Loucy (cell line): ENCODE measurements at regions not wholly inside any gene's neighbourhood (a gene's known extent, or its start where the extent isn't known, plus 50 kb on each side); places are given as distances from the start of the nearest gene placed in this dataset.

ENCODE experiments used
- H2AFZ ChIP-seq: fragments of 200-600 bp; sonication (generic); 2 replicates; pipeline ENCODE4 v1.6.0; 2016; ENCODE audit warnings: antibody characterized with exemption, mild to moderate bottlenecking, low read length, moderate library complexity
- H3F3A ChIP-seq: fragments of 200-600 bp; 2 replicates; pipeline ENCODE4 v1.6.0; 2016; ENCODE audit warnings: antibody characterized with exemption, low read depth, mild to moderate bottlenecking
- H3K27me3 ChIP-seq: fragments of 200-600 bp; sonication (generic); 2 replicates; pipeline ENCODE4 v1.6.1; 2014; ENCODE audit warnings: low read length, mild to moderate bottlenecking; ENCODE audit not compliant: insufficient read depth, poor library complexity, severe bottlenecking
- H3K36me3 ChIP-seq: fragments of 200-600 bp; sonication (generic); 2 replicates; pipeline ENCODE4 v1.6.1; 2016; ENCODE audit warnings: low read length; ENCODE audit not compliant: insufficient read depth
- H3K4me1 ChIP-seq: fragments of 200-600 bp; sonication (generic); 2 replicates; pipeline ENCODE4 v1.5.1; 2014; ENCODE audit warnings: low read length, mild to moderate bottlenecking; ENCODE audit not compliant: insufficient read depth, poor library complexity, severe bottlenecking
- H3K4me2 ChIP-seq: fragments of 200-600 bp; sonication (generic); 2 replicates; pipeline ENCODE4 v1.6.0; 2014; ENCODE audit warnings: antibody characterized with exemption, low read length, low read depth, mild to moderate bottlenecking; ENCODE audit not compliant: poor library complexity, severe bottlenecking
- H3K4me3 ChIP-seq: fragments of 200-600 bp; sonication (generic); 2 replicates; pipeline ENCODE4 v1.5.1; 2014; ENCODE audit warnings: low read length, mild to moderate bottlenecking, mixed read lengths; ENCODE audit not compliant: poor library complexity, severe bottlenecking
- H3K79me2 ChIP-seq: fragments of 200-600 bp; sonication (generic); 2 replicates; pipeline ENCODE4 v1.6.1; 2014; ENCODE audit warnings: low read length; ENCODE audit not compliant: insufficient read depth
- H3K9ac ChIP-seq: fragments of 200-600 bp; sonication (generic); 2 replicates; pipeline ENCODE4 v1.6.0; 2014; ENCODE audit warnings: mild to moderate bottlenecking, low read depth, low read length, moderate library complexity; ENCODE audit not compliant: poor library complexity, severe bottlenecking
- H3K9me2 ChIP-seq: fragments of 200-600 bp; sonication (generic); replicated peaks from 2 replicates; pipeline ENCODE4 v1.6.1; 2016; ENCODE audit warnings: low read depth, low read length, mixed read lengths
- H3K9me3 ChIP-seq: fragments of 200-600 bp; sonication (generic); 2 replicates; pipeline ENCODE4 v1.6.1; 2014; ENCODE audit warnings: mild to moderate bottlenecking, antibody characterized with exemption, low read length, low read depth; ENCODE audit not compliant: insufficient read depth
- H4K20me1 ChIP-seq: fragments of 200-600 bp; sonication (generic); 2 replicates; pipeline ENCODE4 v1.6.0; 2014; ENCODE audit warnings: antibody characterized with exemption, low read length, mild to moderate bottlenecking; ENCODE audit not compliant: insufficient read depth, poor library complexity, severe bottlenecking
- EZH2phosphoT487 ChIP-seq: fragments of 200-600 bp; IDR thresholded peaks from 2 replicates; pipeline ENCODE4 v1.6.1; 2018; ENCODE audit warnings: antibody characterized with exemption, mild to moderate bottlenecking, moderate library complexity, borderline replicate concordance
- TF ChIP-seq, protein P1 (sequence below): fragments of 200-600 bp; sonication (generic); conservative IDR thresholded peaks from 2 replicates; pipeline ENCODE4 v1.5.1; 2014; ENCODE audit warnings: mild to moderate bottlenecking, antibody characterized with exemption, low read length

DNA sequence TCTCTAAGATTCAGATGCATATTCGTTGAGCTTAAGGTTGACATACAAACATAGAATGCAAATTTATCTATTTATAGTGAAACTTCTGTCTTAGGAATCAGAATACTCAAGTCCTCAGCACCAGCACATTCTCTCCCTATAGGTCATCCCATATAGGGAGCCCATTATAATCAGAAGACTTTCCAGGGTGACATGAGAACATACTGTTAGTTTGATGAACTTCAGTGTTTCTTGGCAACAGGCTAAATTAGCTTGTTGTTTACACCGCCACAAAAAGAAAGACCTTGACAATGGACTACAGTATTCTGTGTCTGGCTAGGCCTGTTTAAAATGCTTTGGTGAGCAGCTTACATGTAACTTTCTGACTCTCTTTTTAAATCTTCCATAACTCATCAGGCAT is 104.2 kb downstream of the TAF11L14 start:
- Histone ChIP-seq H3K9me3 (peaks cover 4% of the 10 kb centered on the region; the same call in 1 of the 2 replicates), H3K4me1 (no peaks in the 10 kb centered on the region), H3K9ac (no peak overlapping the region)

DNA sequence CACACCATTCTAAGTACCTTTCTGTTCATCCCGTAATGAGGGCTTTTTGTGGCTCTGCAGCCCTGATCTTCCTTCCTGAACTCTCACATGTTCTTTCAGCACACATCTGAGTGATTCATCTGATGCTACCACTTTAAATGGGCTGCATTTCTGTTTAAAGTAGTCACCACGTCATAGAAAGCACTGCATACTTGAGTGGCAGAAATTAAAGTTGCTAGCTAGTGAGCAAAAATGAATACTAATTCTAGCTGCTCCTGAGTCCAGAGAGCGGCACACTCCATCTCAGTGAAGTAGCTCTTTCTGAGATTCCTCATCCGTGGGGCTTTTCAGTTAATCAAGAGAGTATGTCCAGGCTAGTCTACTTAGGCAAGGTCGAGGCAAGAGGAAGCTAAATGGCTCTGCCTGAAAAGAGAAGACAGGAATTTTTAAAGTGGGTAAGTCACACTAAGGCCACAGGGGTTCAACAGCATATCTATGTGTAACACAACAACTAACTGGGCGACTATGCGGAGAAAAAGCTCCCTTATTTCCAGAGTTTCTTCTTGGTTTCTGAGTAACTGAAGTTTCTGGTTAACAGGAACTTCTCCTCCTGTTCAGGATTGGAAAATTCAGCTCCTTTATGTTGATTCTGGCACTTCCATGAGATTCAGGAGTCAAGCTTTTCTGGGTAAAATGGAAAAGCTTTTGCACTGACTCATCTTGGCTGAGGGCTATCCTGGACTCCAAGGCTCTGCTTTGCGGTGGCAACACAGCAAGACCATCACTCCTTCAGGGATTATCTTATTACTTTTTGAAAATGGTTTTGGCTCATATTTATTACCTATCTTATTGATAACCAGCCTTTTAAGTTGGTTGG is 109.5 kb downstream of the TAF11L14 start:
- Histone ChIP-seq H3K27me3 (no peaks in the 10 kb centered on the region), H3K4me1 (no peaks in the 10 kb centered on the region), H3K36me3 (no peaks in the 10 kb centered on the region), H3K4me3 (no peak overlapping the region), H3K9ac (no peak overlapping the region), H3F3A (no peaks in the 10 kb centered on the region), H4K20me1 (no peaks in the 10 kb centered on the region), H3K9me3 (peaks cover 4% of the 10 kb centered on the region; the same call in 1 of the 2 replicates), H2AFZ (no peak overlapping the region), H3K9me2 (no peaks in the 10 kb centered on the region), H3K79me2 (no peaks in the 10 kb centered on the region), H3K4me2 (no peak overlapping the region)
- TF ChIP-seq EZH2phosphoT487 = no peak
- TF ChIP-seq, protein P1, sequence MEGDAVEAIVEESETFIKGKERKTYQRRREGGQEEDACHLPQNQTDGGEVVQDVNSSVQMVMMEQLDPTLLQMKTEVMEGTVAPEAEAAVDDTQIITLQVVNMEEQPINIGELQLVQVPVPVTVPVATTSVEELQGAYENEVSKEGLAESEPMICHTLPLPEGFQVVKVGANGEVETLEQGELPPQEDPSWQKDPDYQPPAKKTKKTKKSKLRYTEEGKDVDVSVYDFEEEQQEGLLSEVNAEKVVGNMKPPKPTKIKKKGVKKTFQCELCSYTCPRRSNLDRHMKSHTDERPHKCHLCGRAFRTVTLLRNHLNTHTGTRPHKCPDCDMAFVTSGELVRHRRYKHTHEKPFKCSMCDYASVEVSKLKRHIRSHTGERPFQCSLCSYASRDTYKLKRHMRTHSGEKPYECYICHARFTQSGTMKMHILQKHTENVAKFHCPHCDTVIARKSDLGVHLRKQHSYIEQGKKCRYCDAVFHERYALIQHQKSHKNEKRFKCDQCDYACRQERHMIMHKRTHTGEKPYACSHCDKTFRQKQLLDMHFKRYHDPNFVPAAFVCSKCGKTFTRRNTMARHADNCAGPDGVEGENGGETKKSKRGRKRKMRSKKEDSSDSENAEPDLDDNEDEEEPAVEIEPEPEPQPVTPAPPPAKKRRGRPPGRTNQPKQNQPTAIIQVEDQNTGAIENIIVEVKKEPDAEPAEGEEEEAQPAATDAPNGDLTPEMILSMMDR = no peak

More for the DNA sequence above, 104.2 kb downstream of the TAF11L14 start:
- Histone ChIP-seq H3K4me3 (no peak overlapping the region), H2AFZ (no peak overlapping the region), H3F3A (no peaks in the 10 kb centered on the region), H3K27me3 (no peaks in the 10 kb centered on the region), H3K9me2 (no peaks in the 10 kb centered on the region), H3K36me3 (no peaks in the 10 kb centered on the region), H4K20me1 (no peaks in the 10 kb centered on the region), H3K4me2 (no peak overlapping the region), H3K79me2 (no peaks in the 10 kb centered on the region)
- TF ChIP-seq EZH2phosphoT487 = no peak
- TF ChIP-seq, protein P1 = no peak

DNA sequence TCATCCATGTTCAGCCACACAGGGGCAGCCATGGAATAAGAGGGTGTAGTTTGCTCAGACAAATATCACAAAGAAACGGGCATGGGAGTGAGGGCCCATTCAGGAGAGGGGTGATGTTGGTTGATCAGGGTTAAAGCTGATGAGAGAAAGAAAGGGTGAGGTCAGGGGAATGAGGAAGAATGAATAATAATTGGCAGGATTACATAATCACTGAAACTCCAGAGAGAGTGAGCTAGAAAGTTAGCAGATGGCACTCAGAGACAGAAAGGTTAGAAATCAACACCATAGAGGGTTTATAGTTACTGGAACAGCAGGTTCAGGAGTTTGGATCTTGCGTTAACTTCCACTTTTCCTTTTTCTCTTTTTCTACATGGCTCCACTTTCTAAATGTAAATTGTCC is 113.9 kb downstream of the TAF11L14 start:
- H3K36me3 ChIP-seq = no peaks in the 10 kb centered on the region

More for the DNA sequence above, 113.9 kb downstream of the TAF11L14 start:
- H3K4me2 ChIP-seq = no peak overlapping the region
- H3K79me2 ChIP-seq = no peaks in the 10 kb centered on the region
- no peak overlapping the region for H3K4me3 ChIP-seq
- TF ChIP-seq, protein P1 = no peak
- no peak for TF ChIP-seq EZH2phosphoT487
- no peaks in the 10 kb centered on the region for H3K9me2 ChIP-seq
- no peaks in the 10 kb centered on the region for H3F3A ChIP-seq
- no peaks in the 10 kb centered on the region for H3K27me3 ChIP-seq
- H3K9me3 ChIP-seq = no peaks in the 10 kb centered on the region; the same call in 1 of the 2 replicates
- H3K9ac ChIP-seq = no peak overlapping the region
- no peak overlapping the region for H2AFZ ChIP-seq
- H4K20me1 ChIP-seq = no peaks in the 10 kb centered on the region
- no peaks in the 10 kb centered on the region for H3K4me1 ChIP-seq
